ENCODE measurements at regions not wholly inside any gene's neighbourhood (a gene's known extent, or its start where the extent isn't known, plus 50 kb on each side); places are given as distances from the start of the nearest gene placed in this dataset.

GRCh38 chr19:30231408-30232318 lies 140.5 kb upstream of the ZNF536 start (continued):
- TF ChIP-seq CBX8 (IDR thresholded peaks at IDR 0.05), result no peak

- no peak for TF ChIP-seq CHD2 (IDR thresholded peaks at IDR 0.05; ENCODE audit: low read length, partially characterized antibody)
- no peak for TF ChIP-seq MAX (IDR thresholded peaks at IDR 0.05)
- TF ChIP-seq JUNB (IDR thresholded peaks at IDR 0.05), result no peak
- TF ChIP-seq E2F6 (IDR thresholded peaks at IDR 0.05; ENCODE audit: borderline replicate concordance, low read depth), result no peak
- no peak for TF ChIP-seq POLR2AphosphoS2 (conservative IDR thresholded peaks at IDR 0.05; ENCODE audit: low read length)
- no peak for TF ChIP-seq MAZ (IDR thresholded peaks at IDR 0.05; ENCODE audit: borderline replicate concordance, low read depth, low read length)
- no peaks in the 10 kb centered on the region for H3K9me3 ChIP-seq
- H3K4me3 ChIP-seq, result no peak overlapping the region
- ATAC-seq (no peak), DNase-seq (ENCODE audit: low read depth in 1 of 2, low spot score in 1 of 2) (no peak), FAIRE-seq (no peak)
- H3K4me2 ChIP-seq, result no peak overlapping the region
- 1% methylated on average over 2 of the region's 2 CpGs for WGBS (ENCODE audit: missing lambda C conversion rate)
- peaks cover 5% of the 10 kb centered on the region; the same call in 2 of the 3 replicates for H3K4me1 ChIP-seq
- POLR2A ChIA-PET, result no interaction called here
- H3K27ac ChIP-seq, result no peak overlapping the region
- CTCF ChIA-PET, result interaction anchor here (1.1 to 2.9 kb wide), 8 partner anchors 9 to 623 kb away, joined by 3 to 11 read pairs (median 3); no protein-coding TSS in a partner anchor
These were observed 138.8 kb upstream of the ZNF536 start for GRCh38 chr19:30233375-30233774.

GRCh38 chr19:30235946-30236345 lies 136.2 kb upstream of the ZNF536 start:
- Histone ChIP-seq H3K27ac (no peak overlapping the region), H3K9me3 (no peaks in the 10 kb centered on the region; the same call in 1 of the 3 replicates), H3K4me2 (no peak overlapping the region), H3K4me1 (no peaks in the 10 kb centered on the region), H3K4me3 (no peak overlapping the region)
- ATAC-seq, result no peak; a peak in 1 of 6 replicates
- FAIRE-seq, result no peak
- no peak for DNase-seq (ENCODE audit: low read depth in 1 of 2, low spot score in 1 of 2)
- TF ChIP-seq CBX8 (IDR thresholded peaks at IDR 0.05), result no peak
- no peak for TF ChIP-seq HEYL (CRISPR knock-in tag; IDR thresholded peaks at IDR 0.05)
- no peak for TF ChIP-seq HES2 (IDR thresholded peaks at IDR 0.05)
- TF ChIP-seq ZC3H11A (IDR thresholded peaks at IDR 0.05), result no peak
- TF ChIP-seq ATOH8 (CRISPR knock-in tag; IDR thresholded peaks at IDR 0.05; ENCODE audit: low read depth), result no peak
- TF ChIP-seq BCL3 (IDR thresholded peaks at IDR 0.05), result no peak
- TF ChIP-seq EHF (CRISPR knock-in tag; IDR thresholded peaks at IDR 0.05), result no peak
- TF ChIP-seq FOXS1 (CRISPR knock-in tag; IDR thresholded peaks at IDR 0.05), result no peak
- 38% methylated on average over 10 of the region's 10 CpGs for WGBS (ENCODE audit: missing lambda C conversion rate)
- ChIA-PET POLR2A (no interaction called here), CTCF (interaction anchor here (0.6 to 0.9 kb wide), 2 partner anchors 12 to 685 kb away, joined by 3 read pairs; no protein-coding TSS in a partner anchor)

GRCh38 chr19:30236587-30236986 lies 135.6 kb upstream of the ZNF536 start:
- Histone ChIP-seq H3K4me1 (no peaks in the 10 kb centered on the region), H3K4me2 (no peak overlapping the region), H3K27ac (no peak overlapping the region), H3K9me3 (no peaks in the 10 kb centered on the region; the same call in 1 of the 3 replicates), H3K4me3 (no peak overlapping the region)
- POLR2A ChIA-PET, result interaction anchor here (0.6 kb wide), 1 partner anchor 92 kb away, joined by 5 read pairs; no protein-coding TSS in a partner anchor
- 12% methylated on average over 4 of the region's 4 CpGs for WGBS (ENCODE audit: missing lambda C conversion rate)
- ATAC-seq (no peak), FAIRE-seq (no peak), DNase-seq (ENCODE audit: low read depth in 1 of 2, low spot score in 1 of 2) (no peak)
- TF ChIP-seq ZNF302 (CRISPR knock-in tag; IDR thresholded peaks at IDR 0.05), result no peak
- no peak for TF ChIP-seq MAZ (IDR thresholded peaks at IDR 0.05; ENCODE audit: borderline replicate concordance, low read depth, low read length)
- TF ChIP-seq GATA3 (IDR thresholded peaks at IDR 0.05; ENCODE audit: borderline replicate concordance), result no peak
- no peak for TF ChIP-seq BHLHE40 (IDR thresholded peaks at IDR 0.05; ENCODE audit: low read depth, low read length)
- TF ChIP-seq TFCP2L1 (CRISPR knock-in tag; IDR thresholded peaks at IDR 0.05), result no peak
- TF ChIP-seq BCL3 (IDR thresholded peaks at IDR 0.05), result no peak
- no peak for TF ChIP-seq SREBF2 (IDR thresholded peaks at IDR 0.05)
- no peak for TF ChIP-seq KDM1A (IDR thresholded peaks at IDR 0.05; ENCODE audit: low read depth)
- TF ChIP-seq REST (IDR thresholded peaks at IDR 0.05), result no peak
- no peak for TF ChIP-seq HOXB13 (CRISPR knock-in tag; IDR thresholded peaks at IDR 0.05; ENCODE audit: low read depth)
- CTCF ChIA-PET, result interaction anchor here (0.6 to 2.5 kb wide), 6 partner anchors 10 to 686 kb away, joined by 3 to 7 read pairs (median 4); no protein-coding TSS in a partner anchor

Measured in A549 (cell line).